MCF 10A (cell line): ENCODE measurements at regions not wholly inside any gene's neighbourhood (a gene's known extent, or its start where the extent isn't known, plus 50 kb on each side); places are given as distances from the start of the nearest gene placed in this dataset.

ENCODE experiments used
- BruUV-seq: library from RNA; stranded (reverse); fragments of 400-500 nt; replicated peaks from 2 replicates; lab custom pipeline; 2021; lab: Mats Ljungman, UMichigan
- CTCF ChIA-PET: fragments of 300-600 bp; sonication (Branson Sonifier 250); formaldehyde crosslinking; extraction: SDS; loops from one replicate; lab custom pipeline; 2021; ENCODE audit warnings: antibody characterized with exemption, inconsistent platforms; lab: Yijun Ruan, JAX
- POLR2A ChIA-PET: fragments of 300-600, 350-650 bp; sonication (Branson Sonifier 250); formaldehyde crosslinking; extraction: SDS; loops from one replicate; lab custom pipeline; 2020; ENCODE audit warnings: antibody characterized with exemption, inconsistent platforms; lab: Yijun Ruan, JAX
- DNase-seq: peaks from one replicate; pipeline ENCODE4 v3.0.0-alpha.2; 2018; ENCODE audit not compliant: unreplicated experiment
- H3K27ac Mint-ChIP-seq: one replicate; pipeline ENCODE4 v1.8.0; 2022; ENCODE audit warnings: mild to moderate bottlenecking, low read depth, mixed read lengths; ENCODE audit not compliant: unreplicated experiment
- H3K27me3 Mint-ChIP-seq: one replicate; pipeline ENCODE4 v1.8.0; 2022; ENCODE audit warnings: mixed read lengths; ENCODE audit not compliant: insufficient read depth, unreplicated experiment
- H3K36me3 Mint-ChIP-seq: one replicate; pipeline ENCODE4 v1.8.0; 2022; ENCODE audit warnings: mild to moderate bottlenecking, moderate library complexity, mixed read lengths; ENCODE audit not compliant: insufficient read depth, unreplicated experiment
- H3K4me1 Mint-ChIP-seq: one replicate; pipeline ENCODE4 v1.8.0; 2022; ENCODE audit warnings: mixed read lengths; ENCODE audit not compliant: insufficient read depth, unreplicated experiment
- H3K4me3 Mint-ChIP-seq: one replicate; pipeline ENCODE4 v1.8.0; 2022; ENCODE audit warnings: mild to moderate bottlenecking, moderate library complexity, mixed read lengths; ENCODE audit not compliant: unreplicated experiment
- H3K9me3 Mint-ChIP-seq: one replicate; pipeline ENCODE4 v1.8.0; 2022; ENCODE audit warnings: mixed read lengths; ENCODE audit not compliant: unreplicated experiment
- CTCF ChIP-seq: fragments of 200-600 bp; IDR thresholded peaks from one replicate; pipeline ENCODE4 v1.8.0; 2022; ENCODE audit warnings: antibody characterized with exemption, mild to moderate bottlenecking; ENCODE audit not compliant: unreplicated experiment
- intact Hi-C: fragments of 100-400 bp; cut with micrococcal nuclease; formaldehyde crosslinking; loops from 2 replicates; pipeline ENCODE4 v1.14.1; 2022

GRCh38 chr20:58112017-58112781 is 116.3 kb downstream of the ANKRD60 start:
- no peaks in the 10 kb centered on the region for H3K36me3 Mint-ChIP-seq
- H3K4me3 Mint-ChIP-seq: peak overlapping the region; percentile 15
- POLR2A ChIA-PET: interaction anchor here (0.6 to 2.2 kb wide), 20 partner anchors 10 to 777 kb away, joined by 3 to 45 read pairs (median 8); no protein-coding TSS in a partner anchor
- peak; percentile 92 for DNase-seq
- BruUV-seq: TSS peak; percentile 30
- no peak for TF ChIP-seq CTCF
- peaks cover 5% of the 10 kb centered on the region for H3K9me3 Mint-ChIP-seq
- intact Hi-C loops: loop anchor here (2.0 kb wide), 1 partner anchor 15 kb away; no protein-coding TSS in a partner anchor
- peak overlapping the region; percentile 87 for H3K27ac Mint-ChIP-seq
- CTCF ChIA-PET: interaction anchor here (0.6 to 1.8 kb wide), 14 partner anchors 10 to 1389 kb away, joined by 3 to 8 read pairs (median 4); no protein-coding TSS in a partner anchor
- no peaks in the 10 kb centered on the region for H3K27me3 Mint-ChIP-seq
- H3K4me1 Mint-ChIP-seq: peaks cover 36% of the 10 kb centered on the region

DNA sequence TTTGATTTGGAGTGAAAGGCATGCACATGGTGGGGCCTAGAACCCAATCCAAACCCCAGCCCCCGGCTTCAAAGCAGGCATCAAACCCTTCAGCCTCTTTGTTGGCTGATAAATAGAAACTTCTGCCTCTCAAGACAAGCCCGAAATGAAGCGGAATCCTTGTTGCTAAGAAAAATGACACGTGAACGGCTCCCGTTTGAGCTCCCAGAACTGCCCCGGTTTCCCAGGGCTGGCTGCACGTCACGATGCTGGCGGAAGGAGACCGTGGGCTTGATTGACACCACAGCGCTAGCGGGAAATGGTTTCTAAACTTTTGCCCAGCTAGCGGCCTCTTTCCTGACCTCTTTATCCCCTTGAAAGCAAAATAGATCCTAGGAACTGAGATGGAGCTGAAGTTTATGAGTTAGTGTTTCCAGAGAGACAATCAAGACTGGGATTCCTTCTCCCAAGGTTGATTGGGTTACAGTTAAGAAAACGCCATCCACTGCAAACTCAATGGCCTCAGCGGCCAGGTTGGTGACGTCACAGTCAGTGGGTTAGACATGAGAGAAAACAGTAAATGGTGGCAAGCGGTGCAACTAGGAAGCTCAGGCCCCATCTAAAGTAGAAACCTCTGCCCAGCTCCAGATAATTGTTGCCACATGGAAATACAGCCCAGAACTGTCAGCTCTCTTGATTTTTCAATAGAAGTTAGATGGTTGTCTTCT is 117.0 kb downstream of the ANKRD60 start:
- H3K27me3 Mint-ChIP-seq: no peaks in the 10 kb centered on the region
- no peak for DNase-seq
- POLR2A ChIA-PET: interaction anchor here (0.6 to 2.2 kb wide), 18 partner anchors 9 to 778 kb away, joined by 3 to 45 read pairs (median 9); no protein-coding TSS in a partner anchor
- H3K9me3 Mint-ChIP-seq: no peaks in the 10 kb centered on the region
- peak overlapping the region; percentile 87 for H3K27ac Mint-ChIP-seq
- H3K4me1 Mint-ChIP-seq: peaks cover 36% of the 10 kb centered on the region
- no peak for TF ChIP-seq CTCF
- intact Hi-C loops: loop anchor here (2.0 kb wide), 1 partner anchor 15 kb away; no protein-coding TSS in a partner anchor
- CTCF ChIA-PET: interaction anchor here (0.6 to 1.8 kb wide), 14 partner anchors 9 to 1388 kb away, joined by 3 to 8 read pairs (median 4); no protein-coding TSS in a partner anchor
- no peaks in the 10 kb centered on the region for H3K36me3 Mint-ChIP-seq
- no TSS peak for BruUV-seq
- H3K4me3 Mint-ChIP-seq: peak overlapping the region; percentile 15

GRCh38 chr20:58109918-58110635 is 118.4 kb downstream of the ANKRD60 start:
- Mint-ChIP-seq H3K4me1 (peaks cover 36% of the 10 kb centered on the region), H3K4me3 (no peak overlapping the region), H3K36me3 (no peaks in the 10 kb centered on the region), H3K27ac (no peak overlapping the region), H3K9me3 (peaks cover 8% of the 10 kb centered on the region), H3K27me3 (no peaks in the 10 kb centered on the region)
- ChIA-PET CTCF (interaction anchor here (2.2 kb wide), 1 partner anchor 23 kb away, joined by 11 read pairs; no protein-coding TSS in a partner anchor), POLR2A (interaction anchor here (2.2 kb wide), 2 partner anchors 22 to 119 kb away, joined by 23 to 45 read pairs; no protein-coding TSS in a partner anchor)
- no peak for TF ChIP-seq CTCF
- no peak for DNase-seq
- no TSS peak for BruUV-seq
- intact Hi-C loops: no loop called here
